Transverse colon (tissue), 4 donors: ENCODE measurements at regions not wholly inside any gene's neighbourhood (a gene's known extent, or its start where the extent isn't known, plus 50 kb on each side); places are given as distances from the start of the nearest gene placed in this dataset.

Source experiments
- DNase-seq: peaks from one replicate; pipeline ENCODE4 v3.0.0-alpha.2; 2019
- H3K27ac ChIP-seq, 4 donors: fragments of 200-600 bp; sonication (generic); 2 replicates each; pipeline ENCODE4 v1.5.1; 2016 to 2018; ENCODE audit warnings: inconsistent platforms in 4 of 4
- H3K27me3 ChIP-seq: fragments of 200-600 bp; sonication (generic); 2 replicates; pipeline ENCODE4 v1.5.1; 2017; ENCODE audit warnings: inconsistent platforms
- H3K36me3 ChIP-seq, 4 donors: fragments of 200-600 bp; sonication (generic); 2 replicates each; pipeline ENCODE4 v1.5.1; 2017 to 2019; ENCODE audit warnings: inconsistent platforms in 4 of 4
- H3K4me1 ChIP-seq, 4 donors: fragments of 200-600 bp; sonication (generic); 2 replicates each; pipeline ENCODE4 v1.5.1; 2017 to 2020; ENCODE audit warnings: inconsistent platforms in 4 of 4
- H3K4me3 ChIP-seq, 4 donors: fragments of 200-600 bp; sonication (generic); 1 replicate in 1 of 4; 2 replicates in 3 of 4; pipeline versions ENCODE4 v1.5.1 to v1.6.1; 2017 to 2019; ENCODE audit warnings: inconsistent platforms in 4 of 4
- H3K9me3 ChIP-seq, 2 donors: fragments of 200-600 bp; sonication (generic); 2 replicates each; pipeline ENCODE4 v1.5.1; 2017 to 2019; ENCODE audit warnings: inconsistent platforms in 2 of 2
- EP300 ChIP-seq: sonication (generic); formaldehyde crosslinking; IDR thresholded peaks from one replicate; pipeline ENCODE4 v1.6.1; 2017; ENCODE audit warnings: antibody characterized with exemption, low read depth
- POLR2A ChIP-seq: fragments of 450-650 bp; IDR thresholded peaks from one replicate; pipeline ENCODE4 v1.6.1; 2016; ENCODE audit warnings: antibody characterized with exemption, mild to moderate bottlenecking, moderate library complexity
- POLR2AphosphoS5 ChIP-seq, 3 donors: sonication (generic); formaldehyde crosslinking; IDR thresholded peaks; one replicate each; pipeline ENCODE4 v1.6.1; 2016; ENCODE audit warnings: antibody characterized with exemption in 3 of 3
- WGBS, 2 donors: methylation state at CpG; one replicate each; pipeline ENCODE4 v1.1.5; 2018; ENCODE audit warnings: low coverage in 1 of 2; 5-methylcytosine and 5-hydroxymethylcytosine counted together
- in situ Hi-C, 4 donors: fragments of 200-750 bp; cut with MboI; loops; one replicate each; pipeline versions ENCODE4 v1.15.0 to v1.15.1; 2017; ENCODE audit warnings: low sequenced_read_pairs in 3 of 4, low pct_ligation_motif_present in 1 of 4, low pct_unique_long_range_greater_than_20kb in 1 of 4
- intact Hi-C: fragments of 100-400 bp; cut with DNase I; formaldehyde crosslinking; loops from one replicate; pipeline ENCODE4 v1.15.1; 2023; ENCODE audit warnings: low total_unique reads
- TF ChIP-seq, protein P1 (sequence below), 5 experiments: fragments of 200-600 bp in 3 of 5; fragments of 450-650 bp in 2 of 5; sonication (generic) in 3 of 5; IDR thresholded peaks; 1 replicate in 2 of 5; 2 replicates in 3 of 5; pipeline ENCODE4 v1.5.1; 2016 to 2017; ENCODE audit warnings: antibody characterized with exemption in 5 of 5, inconsistent platforms in 3 of 5, mild to moderate bottlenecking in 2 of 5, moderate library complexity in 1 of 5

DNA sequence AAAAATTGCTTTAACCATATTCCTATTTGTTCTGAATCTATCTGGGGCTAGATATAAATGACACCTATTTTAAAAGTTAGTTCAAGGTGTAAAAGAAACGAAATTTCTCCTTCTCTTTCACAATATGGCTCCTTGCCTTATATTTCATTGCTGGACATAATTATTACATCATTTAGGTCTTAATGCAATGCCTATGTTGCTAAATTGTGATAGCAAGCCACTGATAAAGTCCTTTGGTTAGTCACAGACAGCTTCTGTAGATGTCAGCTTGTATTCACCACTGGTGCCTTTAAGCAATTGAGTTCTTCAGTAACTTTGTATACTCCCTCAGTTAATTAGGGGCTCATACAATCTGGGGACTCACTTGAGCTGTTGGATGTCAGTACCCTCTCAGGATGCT is 1236.6 kb downstream of the GATA3 start:
- H3K36me3 ChIP-seq: no peaks in the 10 kb centered on the region
- H3K4me3 ChIP-seq: no peak overlapping the region
- in situ Hi-C loops (no loop called here), intact Hi-C loops (no loop called here)
- no peaks in the 10 kb centered on the region for H3K27me3 ChIP-seq
- no peaks in the 10 kb centered on the region for H3K9me3 ChIP-seq
- no peaks in the 10 kb centered on the region for H3K4me1 ChIP-seq
- 33 to 46% methylated on average over 1 of the region's 1 CpG for WGBS, 2 donors
- TF ChIP-seq, protein P1, sequence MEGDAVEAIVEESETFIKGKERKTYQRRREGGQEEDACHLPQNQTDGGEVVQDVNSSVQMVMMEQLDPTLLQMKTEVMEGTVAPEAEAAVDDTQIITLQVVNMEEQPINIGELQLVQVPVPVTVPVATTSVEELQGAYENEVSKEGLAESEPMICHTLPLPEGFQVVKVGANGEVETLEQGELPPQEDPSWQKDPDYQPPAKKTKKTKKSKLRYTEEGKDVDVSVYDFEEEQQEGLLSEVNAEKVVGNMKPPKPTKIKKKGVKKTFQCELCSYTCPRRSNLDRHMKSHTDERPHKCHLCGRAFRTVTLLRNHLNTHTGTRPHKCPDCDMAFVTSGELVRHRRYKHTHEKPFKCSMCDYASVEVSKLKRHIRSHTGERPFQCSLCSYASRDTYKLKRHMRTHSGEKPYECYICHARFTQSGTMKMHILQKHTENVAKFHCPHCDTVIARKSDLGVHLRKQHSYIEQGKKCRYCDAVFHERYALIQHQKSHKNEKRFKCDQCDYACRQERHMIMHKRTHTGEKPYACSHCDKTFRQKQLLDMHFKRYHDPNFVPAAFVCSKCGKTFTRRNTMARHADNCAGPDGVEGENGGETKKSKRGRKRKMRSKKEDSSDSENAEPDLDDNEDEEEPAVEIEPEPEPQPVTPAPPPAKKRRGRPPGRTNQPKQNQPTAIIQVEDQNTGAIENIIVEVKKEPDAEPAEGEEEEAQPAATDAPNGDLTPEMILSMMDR (IDR thresholded peaks at IDR 0.05): no peak
- no peak for TF ChIP-seq POLR2AphosphoS5 (IDR thresholded peaks at IDR 0.05)
- TF ChIP-seq EP300: no peak
- no peak for TF ChIP-seq POLR2A
- DNase-seq: no peak
- no peak overlapping the region for H3K27ac ChIP-seq

DNA sequence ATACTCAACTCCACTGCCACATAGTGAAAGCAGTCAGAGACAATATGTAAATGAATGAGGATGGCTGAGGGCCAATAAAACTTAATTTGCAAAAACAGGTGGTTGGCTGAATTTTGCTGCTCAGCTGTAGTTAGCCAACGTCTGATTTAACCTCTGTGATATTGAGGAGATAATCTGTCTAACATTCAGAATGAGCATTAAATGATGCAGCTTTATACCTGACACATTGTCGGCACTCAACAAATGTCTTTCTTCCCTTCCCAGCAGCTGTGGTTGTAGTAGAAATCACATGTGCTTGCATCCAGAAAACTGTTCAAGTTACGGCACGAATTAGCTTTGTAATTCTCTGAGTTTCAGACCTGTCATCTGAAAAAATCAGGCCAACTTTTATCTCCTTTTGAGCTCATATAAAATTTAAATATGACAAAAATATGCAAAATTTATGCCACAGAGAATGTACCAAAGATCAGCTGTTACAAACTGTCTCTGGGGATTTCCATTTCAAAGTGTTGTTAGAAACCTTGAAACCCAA is 1239.7 kb downstream of the GATA3 start:
- Histone ChIP-seq H3K27me3 (no peaks in the 10 kb centered on the region), H3K27ac (no peak overlapping the region), H3K36me3 (no peaks in the 10 kb centered on the region), H3K9me3 (no peaks in the 10 kb centered on the region), H3K4me1 (no peaks in the 10 kb centered on the region), H3K4me3 (no peak overlapping the region)
- TF ChIP-seq POLR2AphosphoS5 (IDR thresholded peaks at IDR 0.05) (no peak), POLR2A (no peak), EP300 (no peak)
- TF ChIP-seq, protein P1 (IDR thresholded peaks at IDR 0.05): no peak
- intact Hi-C loops: no loop called here
- in situ Hi-C loops: no loop called here
- WGBS, 2 donors: 37 to 63% methylated on average over 3 to 4 of the region's 4 CpGs
- DNase-seq: no peak

DNA sequence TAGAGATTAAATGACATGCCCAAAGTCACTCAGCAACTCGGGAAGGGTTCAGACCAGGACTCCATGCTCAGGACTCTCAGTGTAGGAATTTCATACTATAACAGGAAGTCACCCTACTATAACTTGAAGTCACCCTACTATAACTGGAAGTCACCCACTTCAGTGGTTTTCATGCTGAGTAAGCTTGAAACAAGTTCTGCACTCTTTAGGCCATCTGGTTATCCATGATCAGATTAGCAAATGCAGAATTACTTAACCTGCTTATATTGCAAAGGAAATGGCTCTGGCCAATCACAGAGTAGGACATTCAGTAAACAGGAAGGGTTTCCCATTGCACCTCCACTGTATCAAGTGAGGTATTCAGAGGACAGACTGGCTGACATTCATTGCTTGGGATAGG is 1240.4 kb downstream of the GATA3 start:
- Histone ChIP-seq H3K4me3 (no peak overlapping the region), H3K27ac (no peak overlapping the region), H3K9me3 (no peaks in the 10 kb centered on the region), H3K27me3 (no peaks in the 10 kb centered on the region), H3K4me1 (no peaks in the 10 kb centered on the region), H3K36me3 (no peaks in the 10 kb centered on the region)
- TF ChIP-seq, protein P1 (IDR thresholded peaks at IDR 0.05): no peak
- TF ChIP-seq POLR2A: no peak
- TF ChIP-seq EP300: no peak
- no peak for TF ChIP-seq POLR2AphosphoS5 (IDR thresholded peaks at IDR 0.05)
- WGBS, 2 donors: 67 to 68% methylated on average over 1 of the region's 1 CpG
- in situ Hi-C loops (no loop called here), intact Hi-C loops (no loop called here)
- no peak for DNase-seq

DNA sequence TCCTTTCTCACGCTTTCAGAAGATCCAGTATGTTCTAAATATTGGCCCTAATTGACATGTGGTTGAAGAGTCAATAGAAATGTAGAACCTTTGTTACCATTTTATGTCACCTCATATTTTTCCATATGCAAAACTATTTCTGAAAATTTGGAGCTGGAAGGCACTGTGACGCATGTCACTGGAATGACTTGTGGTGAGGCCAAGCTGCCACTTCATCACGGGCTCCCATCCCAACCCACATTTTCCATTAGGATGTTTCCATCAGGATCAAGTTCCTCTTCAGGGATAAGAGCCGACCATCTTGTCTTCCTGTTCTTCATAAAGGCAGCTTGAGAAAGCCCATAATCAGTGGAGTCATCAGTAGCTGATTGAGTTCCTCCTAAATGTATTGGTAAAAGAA is 1241.7 kb downstream of the GATA3 start:
- Histone ChIP-seq H3K27me3 (no peaks in the 10 kb centered on the region), H3K4me3 (no peak overlapping the region), H3K36me3 (no peaks in the 10 kb centered on the region), H3K27ac (no peak overlapping the region), H3K4me1 (no peaks in the 10 kb centered on the region), H3K9me3 (no peaks in the 10 kb centered on the region)
- WGBS, 2 donors: 80 to 85% methylated on average over 4 of the region's 4 CpGs
- intact Hi-C loops: no loop called here
- in situ Hi-C loops: no loop called here
- no peak for DNase-seq
- TF ChIP-seq POLR2AphosphoS5 (IDR thresholded peaks at IDR 0.05) (no peak), EP300 (no peak), POLR2A (no peak)
- TF ChIP-seq, protein P1 (IDR thresholded peaks at IDR 0.05): no peak
